Effector memory CD8-positive, alpha-beta T cell (primary cell): ENCODE measurements at regions not wholly inside any gene's neighbourhood (a gene's known extent, or its start where the extent isn't known, plus 50 kb on each side); places are given as distances from the start of the nearest gene placed in this dataset.

Source experiments
- ATAC-seq: fragments of 150-1000 bp; cut with Tn5 transposase; replicated peaks from 2 replicates; pipeline ENCODE4 v1.10.0; 2021; ENCODE audit warnings: mild to moderate bottlenecking, moderate library complexity
- DNase-seq, 3 experiments: peaks; one replicate each; pipeline ENCODE4 v3.0.0; 2021
- H3K27ac Mint-ChIP-seq, 2 donors: one replicate each; pipeline ENCODE4 v1.8.0; 2022; ENCODE audit warnings: mild to moderate bottlenecking in 2 of 2, mixed read lengths in 2 of 2, moderate library complexity in 2 of 2
- H3K27me3 Mint-ChIP-seq, 2 donors: one replicate each; pipeline ENCODE4 v1.8.0; 2022; ENCODE audit warnings: mixed read lengths in 2 of 2
- H3K36me3 Mint-ChIP-seq: one replicate; pipeline ENCODE4 v1.8.0; 2022; ENCODE audit warnings: mild to moderate bottlenecking, moderate library complexity, mixed read lengths; ENCODE audit not compliant: insufficient read depth
- H3K4me1 Mint-ChIP-seq, 2 donors: one replicate each; pipeline ENCODE4 v1.8.0; 2022; ENCODE audit warnings: low read depth in 2 of 2, mixed read lengths in 2 of 2
- H3K4me3 Mint-ChIP-seq, 2 donors: one replicate each; pipeline ENCODE4 v1.8.0; 2022; ENCODE audit warnings: mild to moderate bottlenecking in 2 of 2, mixed read lengths in 2 of 2, moderate library complexity in 2 of 2
- H3K9me3 Mint-ChIP-seq, 2 donors: one replicate each; pipeline ENCODE4 v1.8.0; 2022; ENCODE audit warnings: mixed read lengths in 2 of 2

DNA sequence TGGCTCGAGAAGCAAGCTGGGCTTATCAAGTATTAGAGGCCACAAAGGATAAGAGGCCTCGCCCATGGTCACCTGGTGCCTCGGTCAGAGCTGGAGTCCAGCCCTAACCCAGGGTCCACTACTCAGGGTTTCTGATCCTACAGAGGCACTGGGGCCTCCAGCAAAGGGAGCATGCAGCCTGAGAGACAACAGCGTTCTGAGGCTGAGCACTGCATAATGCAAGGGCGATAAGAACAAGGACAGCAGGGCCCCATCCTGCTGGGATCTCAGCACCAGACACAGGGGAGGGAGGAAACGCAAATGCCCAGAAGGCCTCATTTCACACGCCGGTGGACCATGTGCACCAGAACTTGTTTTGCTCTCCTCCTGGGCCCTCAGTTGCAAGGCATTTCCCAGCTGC lies 63.0 kb downstream of the C5orf15 start:
- H3K4me1 Mint-ChIP-seq, result no peaks in the 10 kb centered on the region
- no peak overlapping the region for H3K27ac Mint-ChIP-seq
- no peaks in the 10 kb centered on the region for H3K36me3 Mint-ChIP-seq
- no peak overlapping the region for H3K4me3 Mint-ChIP-seq
- H3K27me3 Mint-ChIP-seq, result no peaks in the 10 kb centered on the region
- DNase-seq (no peak), ATAC-seq (no peak)
- H3K9me3 Mint-ChIP-seq, result no peaks in the 10 kb centered on the region

- no peaks in the 10 kb centered on the region for H3K4me1 Mint-ChIP-seq
- no peaks in the 10 kb centered on the region for H3K36me3 Mint-ChIP-seq
- peaks cover 0 to 5% of the 10 kb centered on the region in 2 donors for H3K27me3 Mint-ChIP-seq
- ATAC-seq, result no peak
- no peak overlapping the region for H3K4me3 Mint-ChIP-seq
- no peak for DNase-seq
- H3K9me3 Mint-ChIP-seq, result no peaks in the 10 kb centered on the region
- peak overlapping the region in 1 of 2 donors; percentile 12 for H3K27ac Mint-ChIP-seq
These were observed 63.8 kb downstream of the C5orf15 start for GRCh38 chr5:133904641-133905040.

GRCh38 chr5:133902511-133903118 lies 65.8 kb downstream of the C5orf15 start:
- Mint-ChIP-seq H3K27ac (no peak overlapping the region), H3K36me3 (no peaks in the 10 kb centered on the region), H3K27me3 (peaks cover 0 to 25% of the 10 kb centered on the region in 2 donors), H3K4me1 (no peaks in the 10 kb centered on the region), H3K4me3 (no peak overlapping the region), H3K9me3 (no peaks in the 10 kb centered on the region)
- no peak for ATAC-seq
- DNase-seq, result no peak

DNA sequence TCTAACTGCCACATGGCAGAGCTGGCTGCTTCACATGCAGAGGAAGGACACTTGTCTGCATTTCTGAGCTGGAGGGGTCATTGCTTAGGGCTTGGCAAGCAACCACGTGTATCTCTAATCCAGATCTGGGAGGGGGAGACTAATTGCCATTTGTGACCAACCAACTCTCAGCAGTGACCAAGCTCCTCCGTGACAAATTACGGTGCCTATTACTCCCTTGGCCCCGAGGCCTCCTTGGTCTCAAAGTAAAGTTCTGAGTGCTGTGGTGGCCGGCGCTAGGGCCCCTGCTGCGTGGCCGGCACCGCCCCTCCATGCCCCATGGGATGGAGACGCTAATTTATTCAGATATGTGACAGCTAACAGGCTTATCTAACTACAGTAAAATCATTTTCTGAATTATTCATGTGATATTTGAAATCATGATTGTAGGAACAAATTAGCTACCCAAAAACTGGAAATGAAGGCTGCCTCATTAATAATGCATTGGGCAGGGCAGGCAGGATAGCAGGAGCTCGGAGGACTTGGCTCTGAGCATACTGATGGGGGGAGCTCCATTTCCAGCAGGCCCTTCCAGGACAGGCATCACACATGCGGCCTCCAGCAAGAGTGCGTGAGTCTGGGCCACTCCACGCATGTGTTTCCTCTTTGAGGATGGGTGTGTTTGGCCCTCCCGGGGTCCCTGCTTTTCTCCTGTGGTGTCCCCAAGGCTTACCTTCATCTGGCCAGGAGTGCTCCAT lies 67.7 kb downstream of the C5orf15 start:
- Mint-ChIP-seq H3K9me3 (no peaks in the 10 kb centered on the region), H3K36me3 (no peaks in the 10 kb centered on the region)

GRCh38 chr5:133899506-133899905 lies 68.9 kb downstream of the C5orf15 start:
- Mint-ChIP-seq H3K36me3 (no peaks in the 10 kb centered on the region), H3K4me3 (no peak overlapping the region), H3K4me1 (no peaks in the 10 kb centered on the region), H3K27me3 (peaks cover 0 to 25% of the 10 kb centered on the region in 2 donors), H3K9me3 (no peaks in the 10 kb centered on the region), H3K27ac (no peak overlapping the region)
- ATAC-seq, result no peak
- no peak for DNase-seq

More for the DNA sequence above, 67.7 kb downstream of the C5orf15 start:
- Mint-ChIP-seq H3K4me1 (no peaks in the 10 kb centered on the region), H3K4me3 (no peak overlapping the region), H3K27me3 (peaks cover 0 to 25% of the 10 kb centered on the region in 2 donors), H3K27ac (no peak overlapping the region)
- DNase-seq, result no peak
- ATAC-seq, result no peak

GRCh38 chr5:133898440-133898839 lies 70.0 kb downstream of the C5orf15 start:
- no peak for DNase-seq
- Mint-ChIP-seq H3K36me3 (no peaks in the 10 kb centered on the region), H3K4me1 (no peaks in the 10 kb centered on the region), H3K9me3 (no peaks in the 10 kb centered on the region), H3K4me3 (no peak overlapping the region), H3K27me3 (peaks cover 0 to 25% of the 10 kb centered on the region in 2 donors), H3K27ac (no peak overlapping the region)
- ATAC-seq, result no peak

- Mint-ChIP-seq H3K36me3 (no peaks in the 10 kb centered on the region), H3K9me3 (no peaks in the 10 kb centered on the region), H3K4me3 (no peak overlapping the region), H3K27me3 (peaks cover 0 to 25% of the 10 kb centered on the region in 2 donors), H3K27ac (no peak overlapping the region), H3K4me1 (no peaks in the 10 kb centered on the region)
- DNase-seq (no peak), ATAC-seq (no peak)
These were observed 71.0 kb downstream of the C5orf15 start for GRCh38 chr5:133897431-133897830.

DNA sequence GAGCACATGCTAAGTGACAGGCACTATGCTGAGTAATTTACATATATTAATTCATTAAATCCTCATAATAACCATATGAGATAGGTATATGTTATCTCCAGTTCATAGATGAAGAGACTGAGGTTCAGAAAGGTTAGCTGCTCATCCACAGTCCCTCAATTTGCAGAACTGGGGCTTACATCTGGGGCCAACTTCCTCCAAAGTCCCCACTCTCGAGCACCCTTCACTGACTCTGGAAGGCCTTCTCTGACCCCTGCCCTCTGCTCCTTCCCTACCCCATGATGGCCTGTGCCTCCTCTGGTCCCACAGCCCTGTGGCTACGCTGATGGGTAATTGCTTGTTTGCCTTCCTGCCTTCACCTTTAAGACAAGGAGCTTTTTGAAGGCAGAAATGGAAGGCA lies 71.6 kb downstream of the C5orf15 start:
- Mint-ChIP-seq H3K4me3 (no peak overlapping the region), H3K4me1 (no peaks in the 10 kb centered on the region), H3K27ac (no peak overlapping the region)

GRCh38 chr5:133895979-133896845 lies 72.2 kb downstream of the C5orf15 start:
- Mint-ChIP-seq H3K27me3 (peaks cover 0 to 25% of the 10 kb centered on the region in 2 donors), H3K4me3 (no peak overlapping the region), H3K36me3 (no peaks in the 10 kb centered on the region), H3K9me3 (no peaks in the 10 kb centered on the region), H3K27ac (no peak overlapping the region), H3K4me1 (no peaks in the 10 kb centered on the region)
- no peak for DNase-seq
- ATAC-seq, result no peak

More for the DNA sequence above, 71.6 kb downstream of the C5orf15 start:
- DNase-seq, result no peak
- ATAC-seq, result no peak
- H3K36me3 Mint-ChIP-seq, result no peaks in the 10 kb centered on the region
- no peaks in the 10 kb centered on the region for H3K9me3 Mint-ChIP-seq
- H3K27me3 Mint-ChIP-seq, result peaks cover 0 to 25% of the 10 kb centered on the region in 2 donors

GRCh38 chr5:133894143-133894542 lies 74.3 kb downstream of the C5orf15 start:
- Mint-ChIP-seq H3K36me3 (no peaks in the 10 kb centered on the region), H3K9me3 (no peaks in the 10 kb centered on the region), H3K4me3 (no peak overlapping the region), H3K27ac (no peak overlapping the region), H3K27me3 (peaks cover 0 to 23% of the 10 kb centered on the region in 2 donors), H3K4me1 (no peaks in the 10 kb centered on the region)
- DNase-seq (no peak), ATAC-seq (no peak)

DNA sequence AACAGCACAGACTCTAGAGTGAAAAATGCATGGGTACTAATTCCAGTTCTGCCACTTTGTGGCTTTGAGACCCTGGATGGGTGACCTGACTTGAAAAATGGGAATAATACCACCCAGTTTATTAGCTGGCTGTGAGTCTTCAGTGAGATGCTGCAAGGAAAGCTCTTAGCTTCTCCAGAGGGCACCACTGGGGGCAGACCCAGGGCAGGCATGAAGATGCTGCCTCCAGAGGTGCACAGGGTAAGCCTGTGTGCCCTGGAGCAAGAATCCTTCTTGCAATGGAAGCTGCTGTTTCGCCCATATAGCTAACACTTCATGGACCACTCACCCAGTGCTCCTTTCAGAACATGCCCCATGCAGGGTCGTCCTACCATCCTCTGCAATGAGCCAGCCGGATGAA lies 75.7 kb downstream of the C5orf15 start:
- Mint-ChIP-seq H3K9me3 (no peaks in the 10 kb centered on the region), H3K27ac (no peak overlapping the region), H3K4me1 (no peaks in the 10 kb centered on the region), H3K4me3 (no peak overlapping the region), H3K27me3 (peaks cover 0 to 20% of the 10 kb centered on the region in 2 donors), H3K36me3 (no peaks in the 10 kb centered on the region)
- DNase-seq (no peak), ATAC-seq (no peak)

GRCh38 chr5:133892306-133892705 lies 76.1 kb downstream of the C5orf15 start:
- H3K27ac Mint-ChIP-seq, result no peak overlapping the region
- no peaks in the 10 kb centered on the region for H3K36me3 Mint-ChIP-seq
- H3K9me3 Mint-ChIP-seq, result no peaks in the 10 kb centered on the region
- DNase-seq, result no peak
- no peak for ATAC-seq
- peaks cover 0 to 22% of the 10 kb centered on the region in 2 donors for H3K27me3 Mint-ChIP-seq
- no peak overlapping the region for H3K4me3 Mint-ChIP-seq
- H3K4me1 Mint-ChIP-seq, result no peaks in the 10 kb centered on the region

DNA sequence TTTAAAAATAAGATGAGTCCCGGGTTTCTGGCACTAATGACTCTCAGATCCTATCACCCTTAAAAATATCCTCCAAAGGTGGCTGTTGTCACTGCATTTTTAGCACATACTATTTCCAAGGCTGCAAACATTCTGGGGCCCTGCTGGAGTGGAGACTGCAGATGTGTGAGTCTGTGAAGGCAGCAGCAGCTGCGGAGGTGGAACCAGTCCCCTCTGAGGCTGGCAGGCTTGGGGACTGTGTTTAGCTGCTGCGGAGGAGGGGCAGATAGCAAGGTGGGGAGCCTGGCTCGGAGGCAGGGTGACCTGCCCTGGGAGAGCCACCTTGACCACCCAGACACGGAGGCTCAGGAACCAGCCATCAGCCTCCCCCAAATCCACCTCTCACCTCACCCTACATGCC lies 77.0 kb downstream of the C5orf15 start:
- H3K27ac Mint-ChIP-seq, result no peak overlapping the region
- no peaks in the 10 kb centered on the region for H3K36me3 Mint-ChIP-seq
- no peak for DNase-seq
- no peaks in the 10 kb centered on the region for H3K9me3 Mint-ChIP-seq
- no peaks in the 10 kb centered on the region for H3K4me1 Mint-ChIP-seq
- ATAC-seq, result no peak
- peaks cover 0 to 31% of the 10 kb centered on the region in 2 donors for H3K27me3 Mint-ChIP-seq
- H3K4me3 Mint-ChIP-seq, result no peak overlapping the region
